Left ventricle myocardium inferior (tissue), 1 donor: ENCODE measurements at regions not wholly inside any gene's neighbourhood (a gene's known extent, or its start where the extent isn't known, plus 50 kb on each side); places are given as distances from the start of the nearest gene placed in this dataset.

Experiments
- DNase-seq: peaks from one replicate; pipeline ENCODE4 v3.0.0-alpha.2; 2020
- H3K27ac ChIP-seq: fragments of 200-600 bp; replicated peaks from 2 replicates; pipeline ENCODE4 v1.8.0; 2021
- H3K27me3 ChIP-seq: fragments of 200-600 bp; 2 replicates; pipeline ENCODE4 v1.8.0; 2021; ENCODE audit warnings: low read depth
- H3K36me3 ChIP-seq: fragments of 200-600 bp; 2 replicates; pipeline ENCODE4 v1.8.0; 2021
- H3K4me1 ChIP-seq: fragments of 200-600 bp; 2 replicates; pipeline ENCODE4 v1.8.0; 2021
- H3K4me3 ChIP-seq: fragments of 200-600 bp; 2 replicates; pipeline ENCODE4 v1.8.0; 2021; ENCODE audit warnings: mild to moderate bottlenecking, moderate library complexity
- H3K9me3 ChIP-seq: fragments of 200-600 bp; replicated peaks from 2 replicates; pipeline ENCODE4 v1.8.0; 2021
- intact Hi-C: fragments of 100-400 bp; cut with micrococcal nuclease; formaldehyde crosslinking; loops from one replicate; pipeline ENCODE4 v1.11.0; 2022
- TF ChIP-seq, protein P1 (sequence below): fragments of 200-600 bp; IDR thresholded peaks from 2 replicates; pipeline ENCODE4 v1.8.0; 2021; ENCODE audit warnings: antibody characterized with exemption, mild to moderate bottlenecking, borderline replicate concordance
- donor health status: DM: no; HTN: yes; CAD: no; lungs with severe emphysema.

DNA sequence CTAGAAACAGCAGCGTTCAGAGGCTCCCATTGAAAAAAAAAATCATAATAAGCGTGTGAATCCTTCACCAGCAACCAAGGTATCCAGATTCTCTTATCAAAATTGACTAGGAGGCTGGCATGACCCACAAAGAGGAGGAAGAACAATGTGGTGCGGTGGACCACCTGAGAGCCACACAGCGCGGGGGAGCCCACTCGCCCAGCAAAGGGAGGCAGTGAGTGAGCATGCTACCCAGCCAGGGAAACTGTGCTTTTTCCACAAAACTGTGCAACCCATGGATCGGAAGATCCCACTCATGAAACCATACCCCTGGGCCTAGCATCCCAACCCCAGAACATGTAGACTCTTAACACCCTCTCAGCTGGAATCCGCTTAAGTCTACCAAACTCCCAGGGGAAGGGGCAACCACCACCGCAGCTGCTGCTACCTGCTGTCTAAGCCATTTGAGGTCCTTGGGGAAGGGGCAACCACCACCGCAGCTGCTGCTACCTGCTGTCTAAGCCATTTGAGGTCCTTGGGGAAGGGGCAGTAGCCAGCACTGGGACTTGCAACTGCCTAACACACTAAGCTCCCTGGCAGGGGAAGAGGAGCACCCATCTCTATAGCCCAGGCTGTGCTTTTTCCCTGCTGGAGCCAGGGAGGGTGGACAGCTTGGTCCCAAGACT, 102.8 kb upstream of the CLDN18 start:
- TF ChIP-seq, protein P1, sequence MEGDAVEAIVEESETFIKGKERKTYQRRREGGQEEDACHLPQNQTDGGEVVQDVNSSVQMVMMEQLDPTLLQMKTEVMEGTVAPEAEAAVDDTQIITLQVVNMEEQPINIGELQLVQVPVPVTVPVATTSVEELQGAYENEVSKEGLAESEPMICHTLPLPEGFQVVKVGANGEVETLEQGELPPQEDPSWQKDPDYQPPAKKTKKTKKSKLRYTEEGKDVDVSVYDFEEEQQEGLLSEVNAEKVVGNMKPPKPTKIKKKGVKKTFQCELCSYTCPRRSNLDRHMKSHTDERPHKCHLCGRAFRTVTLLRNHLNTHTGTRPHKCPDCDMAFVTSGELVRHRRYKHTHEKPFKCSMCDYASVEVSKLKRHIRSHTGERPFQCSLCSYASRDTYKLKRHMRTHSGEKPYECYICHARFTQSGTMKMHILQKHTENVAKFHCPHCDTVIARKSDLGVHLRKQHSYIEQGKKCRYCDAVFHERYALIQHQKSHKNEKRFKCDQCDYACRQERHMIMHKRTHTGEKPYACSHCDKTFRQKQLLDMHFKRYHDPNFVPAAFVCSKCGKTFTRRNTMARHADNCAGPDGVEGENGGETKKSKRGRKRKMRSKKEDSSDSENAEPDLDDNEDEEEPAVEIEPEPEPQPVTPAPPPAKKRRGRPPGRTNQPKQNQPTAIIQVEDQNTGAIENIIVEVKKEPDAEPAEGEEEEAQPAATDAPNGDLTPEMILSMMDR: no peak
- DNase-seq: no peak
- no peaks in the 10 kb centered on the region for H3K4me1 ChIP-seq
- no peak overlapping the region for H3K27ac ChIP-seq
- H3K4me3 ChIP-seq: no peak overlapping the region
- intact Hi-C loops: no loop called here
- peaks cover 43% of the 10 kb centered on the region for H3K9me3 ChIP-seq
- no peaks in the 10 kb centered on the region for H3K27me3 ChIP-seq
- H3K36me3 ChIP-seq: no peaks in the 10 kb centered on the region

- intact Hi-C loops: no loop called here
- DNase-seq: no peak
- Histone ChIP-seq H3K36me3 (no peaks in the 10 kb centered on the region), H3K27me3 (peaks cover 13% of the 10 kb centered on the region), H3K4me3 (no peak overlapping the region), H3K27ac (no peak overlapping the region), H3K4me1 (no peaks in the 10 kb centered on the region), H3K9me3 (no peaks in the 10 kb centered on the region)
- TF ChIP-seq, protein P1: no peak
Observed at GRCh38 chr3:137924628-137925027, 85.3 kb upstream of the CLDN18 start.

DNA sequence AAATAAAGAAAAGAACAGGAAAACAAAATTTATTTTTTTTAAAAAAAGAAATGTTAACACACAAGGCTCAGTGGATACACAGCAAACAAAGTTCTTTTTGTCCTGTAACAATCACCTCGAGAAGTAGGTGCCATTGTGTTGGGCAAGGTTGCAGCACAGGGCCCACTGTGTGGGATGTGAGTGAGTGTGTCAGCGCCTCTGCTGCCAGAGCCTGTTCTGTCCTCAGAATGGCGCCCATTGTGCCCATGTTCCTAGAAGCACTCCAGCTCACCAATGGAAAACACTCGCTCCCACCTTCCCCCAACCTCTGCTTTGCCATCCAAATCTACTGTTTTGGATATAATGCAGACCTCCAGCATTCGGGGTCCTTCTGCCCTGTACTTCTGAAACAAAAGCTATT, 84.9 kb upstream of the CLDN18 start:
- H3K27me3 ChIP-seq: peaks cover 13% of the 10 kb centered on the region
- H3K9me3 ChIP-seq: no peaks in the 10 kb centered on the region
- intact Hi-C loops: no loop called here
- no peak overlapping the region for H3K27ac ChIP-seq
- H3K4me1 ChIP-seq: no peaks in the 10 kb centered on the region
- H3K4me3 ChIP-seq: no peak overlapping the region
- H3K36me3 ChIP-seq: no peaks in the 10 kb centered on the region
- DNase-seq: no peak
- TF ChIP-seq, protein P1: no peak

DNA sequence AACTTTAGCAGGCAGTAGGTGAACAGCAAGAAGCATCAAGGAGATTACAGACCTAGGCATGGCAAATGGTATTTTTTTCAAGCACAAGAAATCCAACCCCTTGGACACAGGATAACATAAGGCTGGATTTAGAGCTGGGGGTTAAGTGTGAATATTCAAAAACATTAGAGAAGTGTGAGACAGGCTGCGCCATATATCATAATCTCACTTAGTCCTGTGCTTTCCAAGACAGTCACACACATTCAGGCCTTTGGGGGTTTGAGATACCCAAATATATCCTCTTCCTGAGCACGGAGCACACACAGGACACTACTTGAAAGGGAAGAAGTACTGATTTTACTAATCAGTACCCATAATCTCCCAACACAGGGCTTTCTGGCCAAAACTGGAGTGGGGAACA, 83.0 kb upstream of the CLDN18 start:
- TF ChIP-seq, protein P1: no peak
- H3K9me3 ChIP-seq: no peaks in the 10 kb centered on the region
- no peak overlapping the region for H3K27ac ChIP-seq
- peaks cover 9% of the 10 kb centered on the region for H3K27me3 ChIP-seq
- DNase-seq: no peak
- no peaks in the 10 kb centered on the region for H3K36me3 ChIP-seq
- intact Hi-C loops: no loop called here
- H3K4me1 ChIP-seq: no peaks in the 10 kb centered on the region
- no peak overlapping the region for H3K4me3 ChIP-seq

DNA sequence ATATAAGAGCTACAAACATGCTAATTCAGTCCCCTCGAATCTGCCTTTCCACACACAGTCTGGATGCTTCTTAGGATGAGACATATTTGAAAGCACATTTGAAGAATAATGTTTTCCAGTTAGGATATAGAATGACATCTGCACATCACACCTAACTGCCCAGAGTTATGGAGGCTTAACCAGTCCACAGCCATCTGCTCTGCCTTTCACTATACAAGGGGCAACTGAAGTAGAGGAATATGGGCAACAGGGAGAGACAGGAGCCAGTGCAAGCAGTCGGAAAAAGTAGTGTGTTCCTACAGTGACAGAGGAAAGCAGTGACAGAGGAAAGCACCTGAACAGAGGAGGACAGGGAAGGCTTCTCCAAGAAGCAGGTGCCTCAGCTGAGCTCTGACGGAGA, 79.0 kb upstream of the CLDN18 start:
- DNase-seq: no peak
- Histone ChIP-seq H3K4me1 (no peaks in the 10 kb centered on the region), H3K9me3 (peaks cover 6% of the 10 kb centered on the region), H3K27me3 (peaks cover 14% of the 10 kb centered on the region), H3K4me3 (no peak overlapping the region), H3K27ac (no peak overlapping the region), H3K36me3 (no peaks in the 10 kb centered on the region)
- intact Hi-C loops: no loop called here
- TF ChIP-seq, protein P1: no peak

DNA sequence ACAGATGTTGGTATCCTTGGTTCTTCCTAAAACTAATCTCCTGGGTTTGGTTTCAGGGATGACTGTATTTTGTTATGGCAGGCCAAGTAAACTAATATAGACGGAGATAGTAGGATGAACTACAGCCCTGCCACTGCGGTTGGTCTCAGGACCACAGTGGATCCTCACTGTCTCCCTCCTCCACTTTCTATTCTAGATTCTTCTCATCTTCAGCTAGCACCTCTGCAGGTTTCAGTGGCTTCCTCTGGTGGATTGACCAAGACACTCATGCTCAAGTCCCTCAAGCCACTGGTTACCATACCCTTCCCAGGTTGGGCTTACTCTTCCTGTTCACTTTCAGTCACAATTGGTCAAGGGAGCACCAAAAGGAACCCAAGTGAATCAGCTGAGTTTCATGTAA, 71.1 kb upstream of the CLDN18 start:
- no peaks in the 10 kb centered on the region for H3K27me3 ChIP-seq
- TF ChIP-seq, protein P1: no peak
- H3K4me3 ChIP-seq: no peak overlapping the region
- H3K36me3 ChIP-seq: no peaks in the 10 kb centered on the region
- intact Hi-C loops: no loop called here
- DNase-seq: no peak
- H3K9me3 ChIP-seq: peaks cover 11% of the 10 kb centered on the region
- no peak overlapping the region for H3K27ac ChIP-seq
- no peaks in the 10 kb centered on the region for H3K4me1 ChIP-seq
